Spinal cord (tissue), 9 donors: ENCODE measurements at regions not wholly inside any gene's neighbourhood (a gene's known extent, or its start where the extent isn't known, plus 50 kb on each side); places are given as distances from the start of the nearest gene placed in this dataset.
A peak's percentile ranks its signal among the peaks of the same experiment; 100 is the strongest.

Source experiments
- DNase-seq, 6 donors: peaks; one replicate each; pipeline versions ENCODE4 v3.0.0 to v3.0.0-alpha.2; 2013 to 2015; ENCODE audit warnings: low spot score in 6 of 6, low read depth in 4 of 6
- H3K27ac ChIP-seq: one replicate; pipeline ENCODE4 v1.5.1; 2013; ENCODE audit warnings: low read depth, low read length, control low read depth
- H3K27me3 ChIP-seq: one replicate; pipeline ENCODE4 v1.6.1; 2013; ENCODE audit warnings: low read length; ENCODE audit not compliant: control insufficient read depth, insufficient read depth
- H3K36me3 ChIP-seq: one replicate; pipeline ENCODE4 v1.6.1; 2013; ENCODE audit warnings: low read length; ENCODE audit not compliant: control insufficient read depth, insufficient read depth
- H3K4me1 ChIP-seq: one replicate; pipeline ENCODE4 v1.6.1; 2013; ENCODE audit warnings: low read length; ENCODE audit not compliant: control insufficient read depth, insufficient read depth
- H3K4me3 ChIP-seq: one replicate; pipeline ENCODE4 v1.5.1; 2013; ENCODE audit warnings: low read depth, low read length, control low read depth
- H3K9me3 ChIP-seq: one replicate; pipeline ENCODE4 v1.6.1; 2013; ENCODE audit warnings: low read length; ENCODE audit not compliant: control insufficient read depth, insufficient read depth
- WGBS: methylation state at CpG from one replicate; pipeline ENCODE4 v1.1.5; 2013; ENCODE audit warnings: missing lambda C conversion rate; ENCODE audit not compliant: insufficient coverage; 5-methylcytosine and 5-hydroxymethylcytosine counted together
- donor health status: healthy.

GRCh38 chr3:194750491-194750828, 64.8 kb downstream of the FAM43A start:
- H3K9me3 ChIP-seq: no peaks in the 10 kb centered on the region
- H3K27me3 ChIP-seq: peaks cover 24% of the 10 kb centered on the region
- H3K36me3 ChIP-seq: no peaks in the 10 kb centered on the region
- no peak for DNase-seq
- H3K4me1 ChIP-seq: peaks cover 18% of the 10 kb centered on the region
- WGBS: 52% methylated on average over 5 of the region's 5 CpGs
- H3K4me3 ChIP-seq: no peak overlapping the region
- no peak overlapping the region for H3K27ac ChIP-seq

- no peaks in the 10 kb centered on the region for H3K27me3 ChIP-seq
- no peak overlapping the region for H3K4me3 ChIP-seq
- H3K27ac ChIP-seq: no peak overlapping the region
- no peak for DNase-seq
- no peaks in the 10 kb centered on the region for H3K36me3 ChIP-seq
- 91% methylated on average over 29 of the region's 29 CpGs for WGBS
- H3K9me3 ChIP-seq: no peaks in the 10 kb centered on the region
- H3K4me1 ChIP-seq: peaks cover 27% of the 10 kb centered on the region
Observed at GRCh38 chr3:194755671-194756459, 70.2 kb downstream of the FAM43A start.

GRCh38 chr3:194756460-194756779, 70.7 kb downstream of the FAM43A start:
- Histone ChIP-seq H3K27ac (no peak overlapping the region), H3K36me3 (no peaks in the 10 kb centered on the region), H3K4me1 (peaks cover 30% of the 10 kb centered on the region), H3K27me3 (no peaks in the 10 kb centered on the region), H3K9me3 (no peaks in the 10 kb centered on the region), H3K4me3 (no peak overlapping the region)
- DNase-seq: no peak
- WGBS: 80% methylated on average over 4 of the region's 4 CpGs

- 39% methylated on average over 10 of the region's 10 CpGs for WGBS
- H3K27ac ChIP-seq: no peak overlapping the region
- H3K27me3 ChIP-seq: no peaks in the 10 kb centered on the region
- peaks cover 30% of the 10 kb centered on the region for H3K4me1 ChIP-seq
- H3K36me3 ChIP-seq: no peaks in the 10 kb centered on the region
- H3K9me3 ChIP-seq: no peaks in the 10 kb centered on the region
- peak in 1 of 6 donors; percentile 65 for DNase-seq
- no peak overlapping the region for H3K4me3 ChIP-seq
Observed at GRCh38 chr3:194756791-194757325, 71.2 kb downstream of the FAM43A start.

GRCh38 chr3:194757647-194758061, 72.0 kb downstream of the FAM43A start:
- WGBS: 8% methylated on average over 2 of the region's 2 CpGs
- Histone ChIP-seq H3K36me3 (no peaks in the 10 kb centered on the region), H3K27ac (no peak overlapping the region), H3K4me3 (no peak overlapping the region), H3K27me3 (no peaks in the 10 kb centered on the region), H3K9me3 (no peaks in the 10 kb centered on the region), H3K4me1 (peaks cover 30% of the 10 kb centered on the region)
- peak in 3 of 6 donors; percentile 41 to 92 (median 78) for DNase-seq

GRCh38 chr3:194758716-194759115, 73.0 kb downstream of the FAM43A start:
- H3K36me3 ChIP-seq: no peaks in the 10 kb centered on the region
- no peaks in the 10 kb centered on the region for H3K27me3 ChIP-seq
- WGBS: 80% methylated on average over 2 of the region's 2 CpGs
- no peak for DNase-seq
- H3K27ac ChIP-seq: no peak overlapping the region
- no peak overlapping the region for H3K4me3 ChIP-seq
- peaks cover 30% of the 10 kb centered on the region for H3K4me1 ChIP-seq
- H3K9me3 ChIP-seq: no peaks in the 10 kb centered on the region

- DNase-seq: no peak
- no peaks in the 10 kb centered on the region for H3K27me3 ChIP-seq
- no peak overlapping the region for H3K27ac ChIP-seq
- no peak overlapping the region for H3K4me3 ChIP-seq
- 80% methylated on average over 1 of the region's 9 CpGs for WGBS
- no peaks in the 10 kb centered on the region for H3K9me3 ChIP-seq
- peaks cover 30% of the 10 kb centered on the region for H3K4me1 ChIP-seq
- no peaks in the 10 kb centered on the region for H3K36me3 ChIP-seq
Observed at GRCh38 chr3:194760494-194761137, 74.9 kb downstream of the FAM43A start.

GRCh38 chr3:194761384-194761783, 75.7 kb downstream of the FAM43A start:
- H3K9me3 ChIP-seq: no peaks in the 10 kb centered on the region
- H3K4me3 ChIP-seq: no peak overlapping the region
- H3K4me1 ChIP-seq: peaks cover 24% of the 10 kb centered on the region
- H3K27me3 ChIP-seq: no peaks in the 10 kb centered on the region
- DNase-seq: peak in 1 of 6 donors; percentile 47
- H3K27ac ChIP-seq: no peak overlapping the region
- no peaks in the 10 kb centered on the region for H3K36me3 ChIP-seq
- WGBS: 49% methylated on average over 3 of the region's 3 CpGs

- peaks cover 12% of the 10 kb centered on the region for H3K4me1 ChIP-seq
- H3K36me3 ChIP-seq: no peaks in the 10 kb centered on the region
- no peaks in the 10 kb centered on the region for H3K9me3 ChIP-seq
- H3K27ac ChIP-seq: no peak overlapping the region
- 73% methylated on average over 2 of the region's 7 CpGs for WGBS
- H3K4me3 ChIP-seq: no peak overlapping the region
- no peak for DNase-seq
- peaks cover 8% of the 10 kb centered on the region for H3K27me3 ChIP-seq
Observed at GRCh38 chr3:194766845-194767244, 81.2 kb downstream of the FAM43A start.
